Inflammatory macrophage treated with lipopolysaccharide for 4 hours (primary cell): ENCODE measurements at regions not wholly inside any gene's neighbourhood (a gene's known extent, or its start where the extent isn't known, plus 50 kb on each side); places are given as distances from the start of the nearest gene placed in this dataset.

Source experiments
- DNase-seq: peaks from one replicate; pipeline ENCODE4 v3.0.0-alpha.2; 2020

- DNase-seq: no peak
Measured at GRCh38 chr7:67698354-67698753, 701.7 kb downstream of the TYW1 start.

GRCh38 chr7:67705850-67706249, 709.2 kb downstream of the TYW1 start:
- DNase-seq: no peak

- no peak for DNase-seq
Measured at GRCh38 chr7:67711706-67712105, 715.1 kb downstream of the TYW1 start.

GRCh38 chr7:67713451-67714056, 716.9 kb downstream of the TYW1 start:
- no peak for DNase-seq

GRCh38 chr7:67716729-67717128, 720.1 kb downstream of the TYW1 start:
- no peak for DNase-seq

- no peak for DNase-seq
Measured at GRCh38 chr7:67723591-67723990, 727.0 kb downstream of the TYW1 start.

GRCh38 chr7:67724435-67724834, 727.8 kb downstream of the TYW1 start:
- no peak for DNase-seq

- DNase-seq: no peak
Measured at GRCh38 chr7:67724955-67725354, 728.3 kb downstream of the TYW1 start.

- DNase-seq: no peak
Measured at GRCh38 chr7:67725423-67725822, 728.8 kb downstream of the TYW1 start.

- DNase-seq: no peak
Measured at GRCh38 chr7:67729771-67730170, 733.1 kb downstream of the TYW1 start.

- no peak for DNase-seq
Measured at GRCh38 chr7:67731704-67732103, 735.1 kb downstream of the TYW1 start.

GRCh38 chr7:67732898-67733297, 736.3 kb downstream of the TYW1 start:
- DNase-seq: no peak

- no peak for DNase-seq
Measured at GRCh38 chr7:67738145-67738544, 741.5 kb downstream of the TYW1 start.

- DNase-seq: no peak
Measured at GRCh38 chr7:67738958-67739357, 742.3 kb downstream of the TYW1 start.

- DNase-seq: no peak
Measured at GRCh38 chr7:67743501-67743900, 746.9 kb downstream of the TYW1 start.

GRCh38 chr7:67752227-67752626, 755.6 kb downstream of the TYW1 start:
- no peak for DNase-seq

GRCh38 chr7:67753891-67754290, 757.3 kb downstream of the TYW1 start:
- DNase-seq: no peak

GRCh38 chr7:67754651-67755050, 758.0 kb downstream of the TYW1 start:
- DNase-seq: no peak

- no peak for DNase-seq
Measured at GRCh38 chr7:67758551-67758950, 761.9 kb downstream of the TYW1 start.

GRCh38 chr7:67760971-67761370, 764.3 kb downstream of the TYW1 start:
- no peak for DNase-seq

- no peak for DNase-seq
Measured at GRCh38 chr7:67762516-67762915, 765.9 kb downstream of the TYW1 start.

- DNase-seq: no peak
Measured at GRCh38 chr7:67764289-67764688, 767.7 kb downstream of the TYW1 start.

GRCh38 chr7:67765481-67766175, 769.0 kb downstream of the TYW1 start:
- no peak for DNase-seq

- no peak for DNase-seq
Measured at GRCh38 chr7:67766906-67767410, 770.3 kb downstream of the TYW1 start.
